COLO668 (cell line): ENCODE measurements at regions not wholly inside any gene's neighbourhood (a gene's known extent, or its start where the extent isn't known, plus 50 kb on each side); places are given as distances from the start of the nearest gene placed in this dataset.
"Not testable (repeated sequence)": the region's sequence is repeated elsewhere in the genome, so short reads cannot be mapped to it uniquely, and the experiment has no call there.

Experiments
- DNase-seq: peaks from one replicate; lab custom pipeline; 2025; ENCODE audit not compliant: unreplicated experiment; lab: John Stamatoyannopoulos, UW

DNA sequence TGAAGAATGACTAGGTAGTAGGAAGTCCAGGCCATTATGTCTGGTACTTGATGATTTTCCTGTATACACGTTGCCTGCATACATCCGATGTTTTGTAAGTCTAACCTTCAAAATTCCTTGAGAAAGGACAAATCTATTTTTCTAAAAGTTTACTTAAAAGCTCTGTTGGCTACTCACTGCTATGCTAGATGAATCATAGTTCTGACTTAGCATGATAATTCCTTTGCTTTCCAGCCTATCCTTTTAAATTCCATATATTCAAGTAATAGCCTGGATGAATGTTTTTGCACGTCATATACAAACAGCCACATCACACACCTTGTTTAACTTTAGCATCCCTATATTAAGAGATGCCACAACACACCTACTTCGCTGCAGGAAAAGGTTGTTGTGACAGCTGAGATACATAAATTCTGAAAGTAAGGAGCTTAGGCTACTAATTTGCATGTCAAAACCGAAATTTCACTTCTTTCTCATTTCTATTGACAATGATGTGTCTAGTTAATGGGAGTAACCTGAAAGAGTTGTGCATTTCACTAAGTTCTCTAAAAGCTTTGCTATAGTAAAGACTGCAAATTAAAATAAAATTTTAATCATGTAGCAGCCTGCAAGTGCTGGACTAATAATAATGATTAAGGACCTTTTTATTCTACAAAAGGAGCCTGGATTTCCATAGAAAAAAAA lies 1116.4 kb downstream of the JRKL start:
- no peak for DNase-seq

GRCh38 chr11:97514446-97514845 lies 1124.6 kb downstream of the JRKL start:
- DNase-seq, result no peak

GRCh38 chr11:97516688-97517087 lies 1126.9 kb downstream of the JRKL start:
- DNase-seq, result no peak

- DNase-seq, result no peak
Observed at GRCh38 chr11:97525273-97525672, 1135.5 kb downstream of the JRKL start.

- no peak for DNase-seq
Observed at GRCh38 chr11:97537407-97538150, 1147.8 kb downstream of the JRKL start.

- no peak for DNase-seq
Observed at GRCh38 chr11:97544431-97544830, 1154.6 kb downstream of the JRKL start.

DNA sequence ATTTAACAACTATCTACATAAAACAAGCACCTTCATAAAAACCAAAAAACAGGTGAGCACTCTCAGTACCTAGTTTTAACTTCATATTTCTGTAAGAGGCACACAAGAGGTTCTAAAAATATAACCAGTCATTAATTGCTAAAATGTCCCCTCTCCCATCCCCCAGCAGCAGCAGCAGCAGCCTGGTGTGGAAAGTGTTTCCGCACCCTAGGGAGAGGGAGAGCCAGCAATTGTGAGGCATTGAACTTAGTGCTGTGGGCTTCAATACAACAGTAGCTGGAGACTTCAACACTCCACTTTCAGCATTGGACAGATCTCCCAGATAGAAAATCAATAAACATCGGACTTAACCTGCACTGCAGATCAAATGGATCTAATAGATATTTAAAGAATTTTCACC lies 1158.5 kb downstream of the JRKL start:
- DNase-seq, result no peak

DNA sequence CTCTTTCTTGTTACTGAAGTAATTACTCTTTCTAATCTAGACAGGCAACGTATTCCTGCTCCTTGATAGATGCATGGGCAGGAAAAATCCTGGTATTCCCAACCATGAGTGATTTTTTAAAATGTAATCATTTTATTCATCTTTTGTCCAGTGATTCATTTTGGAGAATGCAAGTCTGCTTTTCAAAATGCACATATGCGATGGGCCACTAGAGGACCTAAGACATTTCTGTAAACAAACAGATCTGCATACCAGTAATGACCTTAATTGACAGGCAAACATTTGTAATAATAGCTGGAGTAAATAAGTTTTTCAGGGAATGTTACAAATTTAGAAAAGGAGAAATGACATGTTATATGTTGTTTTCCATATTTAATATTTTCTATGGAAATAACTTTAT lies 1167.6 kb downstream of the JRKL start:
- DNase-seq, result no peak

DNA sequence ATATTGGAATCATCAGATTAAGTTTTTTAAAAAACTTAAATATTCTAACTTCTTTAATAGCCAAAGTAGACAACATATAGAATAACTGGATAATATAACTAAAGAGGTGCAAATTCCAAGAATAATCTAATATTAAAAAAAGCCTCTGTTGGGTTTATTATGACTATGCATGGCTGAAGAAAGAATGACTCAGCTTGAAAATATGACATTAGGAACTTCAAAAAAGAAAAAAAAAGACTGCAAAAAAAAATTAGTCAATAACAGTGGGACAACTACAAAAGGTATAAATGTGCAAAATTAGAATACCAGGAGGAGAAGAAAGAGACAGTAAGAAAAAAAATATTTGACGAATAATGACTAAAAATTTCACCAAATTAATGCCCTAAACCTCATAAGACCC lies 1178.0 kb downstream of the JRKL start:
- no peak for DNase-seq

- DNase-seq, result no peak
Observed at GRCh38 chr11:97570636-97571035, 1180.8 kb downstream of the JRKL start.

- DNase-seq, result not testable (repeated sequence)
Observed at GRCh38 chr11:97573771-97574170, 1184.0 kb downstream of the JRKL start.

DNA sequence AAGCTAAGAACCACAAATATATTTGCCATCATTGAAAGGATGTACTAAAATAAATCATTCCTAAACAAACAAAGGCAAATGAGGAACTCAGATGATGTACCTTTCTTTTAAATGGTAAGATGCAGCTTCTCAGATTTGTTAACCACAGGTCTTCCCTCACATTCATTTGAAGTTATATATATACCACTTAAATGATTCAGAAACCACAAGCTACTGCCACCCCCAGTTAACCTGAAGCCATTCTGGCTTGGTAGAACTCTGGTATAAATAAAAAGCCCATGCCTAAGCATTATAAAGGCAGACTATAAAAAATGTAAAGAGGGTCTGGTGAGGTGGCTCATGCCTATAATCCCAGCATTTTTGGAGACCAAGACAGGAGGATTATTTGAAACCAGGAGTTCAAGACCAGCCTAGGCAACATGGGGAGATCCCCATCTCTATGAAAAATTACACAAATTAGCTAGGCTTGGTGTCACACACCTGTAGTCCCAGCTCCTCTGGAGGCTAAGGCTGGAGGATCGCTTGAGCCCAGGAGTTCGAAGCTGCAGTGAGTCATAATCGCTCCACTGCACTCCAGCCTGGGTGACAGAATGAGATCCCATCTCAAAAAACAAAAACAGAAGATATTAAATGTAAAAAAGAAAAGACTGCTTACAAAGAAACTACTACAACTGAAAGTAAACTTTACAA lies 1185.3 kb downstream of the JRKL start:
- DNase-seq, result no peak

- DNase-seq, result no peak
Observed at GRCh38 chr11:97607291-97608000, 1217.6 kb downstream of the JRKL start.

- no peak for DNase-seq
Observed at GRCh38 chr11:97610000-97610399, 1220.2 kb downstream of the JRKL start.

DNA sequence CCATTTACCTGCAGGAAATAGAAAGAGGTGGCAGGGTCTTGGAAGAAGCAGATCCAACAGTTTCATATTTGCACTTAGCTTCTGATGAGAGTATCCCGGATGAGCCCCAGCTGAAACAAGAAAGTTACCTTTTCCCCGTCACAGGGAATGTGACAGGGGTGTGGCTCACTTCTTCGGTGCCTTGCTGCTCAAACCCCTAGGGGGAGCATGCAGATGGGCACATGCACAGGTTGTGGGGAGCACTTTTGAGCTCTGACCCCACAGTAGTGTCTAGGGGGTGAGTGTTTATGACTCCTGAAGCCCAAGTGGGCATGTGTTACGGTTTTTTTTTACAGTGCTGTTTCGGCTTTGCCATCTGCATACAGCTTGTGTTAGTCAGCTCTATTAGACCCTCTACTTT lies 1221.0 kb downstream of the JRKL start:
- no peak for DNase-seq

GRCh38 chr11:97611345-97611744 lies 1221.5 kb downstream of the JRKL start:
- no peak for DNase-seq

DNA sequence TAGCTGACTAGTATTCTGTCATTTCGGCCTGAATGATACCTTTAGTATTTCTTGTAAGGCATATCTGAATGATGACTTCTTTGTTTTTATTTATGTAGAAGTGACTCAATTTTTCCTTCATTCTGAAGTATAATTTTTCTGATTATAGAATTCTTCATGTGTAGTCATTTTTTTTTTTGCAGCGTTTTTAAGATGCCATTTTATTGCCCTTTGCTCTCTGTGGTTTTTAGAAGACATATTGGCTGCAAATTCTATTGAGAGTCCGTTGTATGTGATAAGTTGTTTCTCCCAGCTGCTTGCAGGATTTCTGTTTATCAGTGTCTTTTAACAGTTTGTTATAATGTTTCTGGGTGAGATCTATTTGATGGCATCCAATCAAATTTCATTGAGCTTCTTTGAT lies 1224.8 kb downstream of the JRKL start:
- no peak for DNase-seq

DNA sequence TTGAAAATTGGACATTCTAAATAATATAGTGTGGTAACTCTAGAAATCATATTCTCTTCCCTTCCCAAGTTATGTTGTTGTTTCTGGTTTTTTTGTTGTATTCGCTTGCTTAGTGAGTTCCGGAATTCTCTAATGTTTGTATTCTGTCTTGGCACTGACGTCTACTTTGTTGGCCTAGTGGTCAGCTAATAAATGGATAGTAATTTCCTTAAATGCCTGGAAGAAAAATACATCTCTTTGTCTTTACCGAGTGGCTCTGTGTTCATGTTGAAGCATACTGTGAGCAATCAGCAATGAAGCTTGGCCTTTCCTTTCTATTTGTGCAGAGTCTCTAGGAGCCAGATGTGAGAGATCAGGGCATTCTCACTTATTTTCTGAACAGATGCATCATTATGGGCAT lies 1225.7 kb downstream of the JRKL start:
- no peak for DNase-seq

GRCh38 chr11:97617031-97617430 lies 1227.2 kb downstream of the JRKL start:
- DNase-seq, result no peak

DNA sequence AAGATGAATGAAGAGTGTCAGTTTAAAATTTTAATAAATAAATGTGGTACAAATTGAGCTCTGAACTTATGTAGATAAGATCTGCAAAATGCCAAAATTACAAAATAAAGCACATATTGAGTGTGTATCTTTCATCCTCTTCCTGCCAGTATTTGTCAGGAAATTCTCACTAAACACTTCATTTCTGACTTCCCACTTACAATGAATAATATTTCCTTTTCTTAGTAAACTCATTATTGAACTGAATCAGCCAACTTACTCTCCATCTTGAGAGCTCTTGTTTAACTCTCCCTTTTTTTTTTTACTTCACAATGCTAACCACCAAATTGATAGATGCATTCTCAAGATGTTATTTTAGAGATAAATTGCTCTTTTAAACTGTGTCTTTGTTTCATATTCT lies 1230.2 kb downstream of the JRKL start:
- DNase-seq, result no peak

DNA sequence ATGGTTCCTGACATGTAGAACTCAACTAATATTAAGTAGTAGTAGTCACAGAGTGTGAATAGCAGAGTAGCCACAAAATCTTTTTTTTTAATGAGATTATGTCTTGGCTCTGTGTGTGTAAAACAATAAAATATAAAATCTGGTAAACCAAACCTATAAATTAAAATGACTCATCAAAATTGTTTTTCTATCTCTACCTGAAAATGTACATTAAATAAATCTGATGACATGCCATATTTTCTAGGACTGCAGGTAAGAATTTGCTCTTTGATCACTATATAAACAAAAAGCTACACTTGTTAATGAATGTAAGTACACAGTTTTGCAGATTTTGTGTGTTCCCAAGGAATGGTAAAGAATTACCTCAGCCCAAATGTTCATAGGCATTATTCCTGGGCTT lies 1231.5 kb downstream of the JRKL start:
- no peak for DNase-seq

DNA sequence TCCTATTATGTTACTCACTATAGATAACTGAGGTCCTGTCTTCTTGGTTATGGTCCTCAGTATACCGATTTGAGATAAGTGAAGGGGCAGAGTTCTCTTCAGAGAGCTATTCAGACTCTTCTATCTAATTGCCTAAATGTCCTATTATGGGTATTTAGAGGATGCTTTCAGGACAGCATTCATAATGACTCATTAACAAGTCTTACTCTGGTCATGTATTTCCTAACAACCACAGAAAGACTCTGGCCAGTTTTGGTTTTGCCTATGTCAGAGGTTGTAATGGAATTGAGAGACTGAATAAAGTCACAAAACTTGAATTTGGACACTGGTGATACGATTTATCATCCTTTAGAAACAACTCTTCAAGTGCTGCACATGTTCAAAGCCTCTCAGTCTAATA lies 1233.0 kb downstream of the JRKL start:
- no peak for DNase-seq
